HepG2 (cell line): ENCODE measurements at regions not wholly inside any gene's neighbourhood (a gene's known extent, or its start where the extent isn't known, plus 50 kb on each side); places are given as distances from the start of the nearest gene placed in this dataset.

Experiments
- ATAC-seq: fragments of 200-7000 bp; cut with Tn5 transposase; 3 replicates; pipeline ENCODE4 v1.9.1; 2020; ENCODE audit warnings: mild to moderate bottlenecking, moderate library complexity
- BruUV-seq: library from RNA; stranded (reverse); fragments of 400-500 nt; replicated peaks from 2 replicates; lab custom pipeline; 2021; lab: Mats Ljungman, UMichigan
- CTCF ChIA-PET: fragments of 300-600 bp; formaldehyde crosslinking; extraction: SDS; loops from one replicate; lab custom pipeline; 2021; ENCODE audit warnings: low total read pairs, inconsistent platforms, low intra/inter-chr PET ratio; lab: Yijun Ruan, JAX
- POLR2A ChIA-PET: fragments of 350-600 bp; sonication (Branson Sonifier 250); formaldehyde crosslinking; loops from one replicate; lab custom pipeline; 2020; ENCODE audit warnings: antibody characterized with exemption, inconsistent platforms; lab: Yijun Ruan, JAX
- DNase-seq: peaks from one replicate; pipeline ENCODE4 v3.0.0-alpha.2; 2015; ENCODE audit warnings: low spot score
- FAIRE-seq: peaks from 3 replicates; lab custom pipeline; 2011; peaks lifted over from hg19 to GRCh38; lab: Jason Lieb, UNC
- H2AFZ ChIP-seq: one replicate; pipeline ENCODE4 v1.6.1; 2011; ENCODE audit warnings: low read length, inconsistent platforms
- H3K27ac ChIP-seq: fragments of 300-600 bp; 3 replicates; pipeline ENCODE4 v1.8.0; 2011; ENCODE audit warnings: mixed run types, mild to moderate bottlenecking, mixed read lengths, low read length, inconsistent platforms; ENCODE audit not compliant: insufficient read depth; ENCODE audit errors: extremely low read length
- H3K27me3 ChIP-seq, 2 experiments: fragments of 200-600 bp in 1 of 2; 2 replicates in 1 of 2; 3 replicates in 1 of 2; pipeline versions ENCODE4 v1.6.0 to v1.8.0; 2011; ENCODE audit warnings: low read length in 2 of 2, mild to moderate bottlenecking in 2 of 2, moderate library complexity in 2 of 2, inconsistent platforms in 1 of 2; ENCODE audit not compliant: insufficient read depth in 2 of 2, control insufficient read depth in 1 of 2
- H3K36me3 ChIP-seq, 2 experiments: fragments of 200-600 bp in 1 of 2; replicated peaks in 1 of 2; 2 replicates in 1 of 2; 3 replicates in 1 of 2; pipeline versions ENCODE4 v1.5.1 to v1.8.0; 2011; ENCODE audit warnings: low read length in 2 of 2, inconsistent platforms in 1 of 2; ENCODE audit not compliant: insufficient read depth in 2 of 2, control insufficient read depth in 1 of 2
- H3K4me1 ChIP-seq: 2 replicates; pipeline ENCODE4 v1.5.1; 2012; ENCODE audit warnings: low read length, inconsistent platforms; ENCODE audit not compliant: insufficient read depth
- H3K4me2 ChIP-seq: 2 replicates; pipeline ENCODE4 v1.6.0; 2011; ENCODE audit warnings: low read depth, low read length, inconsistent platforms
- H3K4me3 ChIP-seq, 3 experiments: fragments of 200-600 bp in 1 of 3; sonication (generic), shearing (Covaris generic) in 1 of 3; replicated peaks in 1 of 3; 2 replicates each; pipeline ENCODE4 v1.5.1; 2011 to 2016; ENCODE audit warnings: low read length in 3 of 3, inconsistent platforms in 2 of 3, low read depth in 2 of 3, mild to moderate bottlenecking in 2 of 3, control low read depth in 1 of 3, mixed read lengths in 1 of 3; ENCODE audit not compliant: insufficient read depth in 1 of 3
- H3K79me2 ChIP-seq: one replicate; pipeline ENCODE4 v1.6.1; 2011; ENCODE audit warnings: low read length, inconsistent platforms; ENCODE audit not compliant: insufficient read depth
- H3K9ac ChIP-seq: 2 replicates; pipeline ENCODE4 v1.6.0; 2011; ENCODE audit warnings: mild to moderate bottlenecking, low read depth, low read length, inconsistent platforms; ENCODE audit not compliant: insufficient read depth
- H3K9me3 ChIP-seq: 2 replicates; pipeline ENCODE4 v1.5.1; 2012; ENCODE audit warnings: mild to moderate bottlenecking, low read length
- H4K20me1 ChIP-seq: 2 replicates; pipeline ENCODE4 v1.6.0; 2011; ENCODE audit warnings: inconsistent platforms, mild to moderate bottlenecking, low read length, moderate library complexity; ENCODE audit not compliant: insufficient read depth
- AGO1 ChIP-seq: fragments of 200-400 bp; formaldehyde crosslinking; IDR thresholded peaks from 2 replicates; pipeline ENCODE4 v1.6.1; 2017; ENCODE audit warnings: mild to moderate bottlenecking, low read depth, low read length, moderate library complexity; ENCODE audit not compliant: poor library complexity, severe bottlenecking
- AKNA ChIP-seq: sonication (generic); formaldehyde crosslinking; IDR thresholded peaks from 2 replicates; pipeline ENCODE4 v1.4.0; 2020; ENCODE audit warnings: missing genetic modification reagents, borderline replicate concordance
- FOXP4 ChIP-seq: sonication (generic); formaldehyde crosslinking; IDR thresholded peaks from 2 replicates; pipeline ENCODE4 v1.4.0; 2020; ENCODE audit warnings: missing genetic modification reagents
- NFKBIZ ChIP-seq: IDR thresholded peaks from 2 replicates; pipeline ENCODE4 v1.6.1; 2018; ENCODE audit warnings: missing genetic modification reagents, missing compliant biosample characterization
- SAFB2 ChIP-seq: sonication (generic); formaldehyde crosslinking; IDR thresholded peaks from 2 replicates; pipeline ENCODE4 v1.5.1; 2020; ENCODE audit warnings: missing genetic modification reagents, low read depth, mild to moderate bottlenecking, borderline replicate concordance
- ZNF768 ChIP-seq: sonication (generic); formaldehyde crosslinking; IDR thresholded peaks from 2 replicates; pipeline ENCODE4 v1.4.0; 2020; ENCODE audit warnings: missing genetic modification reagents
- WGBS: methylation state at CpG from one replicate; pipeline ENCODE4 v1.1.6; 2017; ENCODE audit warnings: low lambda C conversion rate; 5-methylcytosine and 5-hydroxymethylcytosine counted together
- in situ Hi-C: cut with HindIII; loops from 2 replicates; pipeline ENCODE4 v1.10.0; 2017; ENCODE audit warnings: low pct_unique_long_range_greater_than_20kb; ENCODE audit not compliant: extremely low pct_ligation_motif_present
- intact Hi-C: fragments of 100-400 bp; cut with micrococcal nuclease; formaldehyde crosslinking; loops from one replicate; pipeline ENCODE4 v1.10.0; 2022; ENCODE audit not compliant: unreplicated experiment

GRCh38 chr3:21314688-21315087 is 436.3 kb downstream of the ZNF385D start:
- intact Hi-C loops (no loop called here), in situ Hi-C loops (no loop called here)
- no peak overlapping the region for H3K4me2 ChIP-seq
- ChIA-PET CTCF (no interaction called here), POLR2A (no interaction called here)
- FAIRE-seq (no peak), DNase-seq (no peak), ATAC-seq (no peak)
- no peaks in the 10 kb centered on the region for H3K79me2 ChIP-seq
- TF ChIP-seq SAFB2 (CRISPR knock-in tag), result no peak
- no peak for TF ChIP-seq FOXP4 (CRISPR knock-in tag)
- TF ChIP-seq NFKBIZ (CRISPR knock-in tag), result no peak
- TF ChIP-seq ZNF768, result no peak
- TF ChIP-seq AGO1, result no peak
- TF ChIP-seq AKNA (CRISPR knock-in tag), result no peak
- no peaks in the 10 kb centered on the region; a peak in 1 of 5 replicates for H3K27me3 ChIP-seq
- no peaks in the 10 kb centered on the region for H3K36me3 ChIP-seq
- no peak overlapping the region for H2AFZ ChIP-seq
- H4K20me1 ChIP-seq, result no peaks in the 10 kb centered on the region
- H3K9me3 ChIP-seq, result peaks cover 83% of the 10 kb centered on the region
- H3K9ac ChIP-seq, result no peak overlapping the region
- no peaks in the 10 kb centered on the region for H3K4me1 ChIP-seq
- no peak overlapping the region for H3K27ac ChIP-seq
- BruUV-seq, result no TSS peak
- 35% methylated on average over 2 of the region's 2 CpGs for WGBS
- no peak overlapping the region for H3K4me3 ChIP-seq
